Effector memory CD8-positive, alpha-beta T cell (primary cell): ENCODE measurements at regions not wholly inside any gene's neighbourhood (a gene's known extent, or its start where the extent isn't known, plus 50 kb on each side); places are given as distances from the start of the nearest gene placed in this dataset.
"Not testable (repeated sequence)": the region's sequence is repeated elsewhere in the genome, so short reads cannot be mapped to it uniquely, and the experiment has no call there.

Source experiments
- ATAC-seq: fragments of 150-1000 bp; cut with Tn5 transposase; replicated peaks from 2 replicates; pipeline ENCODE4 v1.10.0; 2021; ENCODE audit warnings: mild to moderate bottlenecking, moderate library complexity
- DNase-seq, 3 experiments: peaks; one replicate each; pipeline ENCODE4 v3.0.0; 2021
- H3K27ac Mint-ChIP-seq, 2 donors: one replicate each; pipeline ENCODE4 v1.8.0; 2022; ENCODE audit warnings: mild to moderate bottlenecking in 2 of 2, mixed read lengths in 2 of 2, moderate library complexity in 2 of 2
- H3K27me3 Mint-ChIP-seq, 2 donors: one replicate each; pipeline ENCODE4 v1.8.0; 2022; ENCODE audit warnings: mixed read lengths in 2 of 2
- H3K36me3 Mint-ChIP-seq: one replicate; pipeline ENCODE4 v1.8.0; 2022; ENCODE audit warnings: mild to moderate bottlenecking, moderate library complexity, mixed read lengths; ENCODE audit not compliant: insufficient read depth
- H3K4me1 Mint-ChIP-seq, 2 donors: one replicate each; pipeline ENCODE4 v1.8.0; 2022; ENCODE audit warnings: low read depth in 2 of 2, mixed read lengths in 2 of 2
- H3K4me3 Mint-ChIP-seq, 2 donors: one replicate each; pipeline ENCODE4 v1.8.0; 2022; ENCODE audit warnings: mild to moderate bottlenecking in 2 of 2, mixed read lengths in 2 of 2, moderate library complexity in 2 of 2
- H3K9me3 Mint-ChIP-seq, 2 donors: one replicate each; pipeline ENCODE4 v1.8.0; 2022; ENCODE audit warnings: mixed read lengths in 2 of 2

GRCh38 chr6:105518993-105519392 lies 116.1 kb upstream of the PREP start:
- not testable (repeated sequence) for H3K9me3 Mint-ChIP-seq, H3K27ac Mint-ChIP-seq

GRCh38 chr6:105515054-105515453 lies 112.2 kb upstream of the PREP start:
- H3K36me3 Mint-ChIP-seq: no peaks in the 10 kb centered on the region
- H3K4me1 Mint-ChIP-seq: peaks cover 0 to 3% of the 10 kb centered on the region in 2 donors
- DNase-seq (no peak), ATAC-seq (no peak)
- H3K4me3 Mint-ChIP-seq: no peak overlapping the region
- H3K27me3 Mint-ChIP-seq: peaks cover 0 to 2% of the 10 kb centered on the region in 2 donors
- peaks cover 6% of the 10 kb centered on the region in 2 donors for H3K9me3 Mint-ChIP-seq
- no peak overlapping the region for H3K27ac Mint-ChIP-seq

More at GRCh38 chr6:105518993-105519392, 116.1 kb upstream of the PREP start:
- H3K27me3 Mint-ChIP-seq, H3K4me3 Mint-ChIP-seq, ATAC-seq, H3K36me3 Mint-ChIP-seq, DNase-seq, H3K4me1 Mint-ChIP-seq: not testable (repeated sequence)

- H3K4me1 Mint-ChIP-seq: peaks cover 0 to 5% of the 10 kb centered on the region in 2 donors
- no peak for ATAC-seq
- no peak overlapping the region for H3K27ac Mint-ChIP-seq
- peaks cover 6% of the 10 kb centered on the region in 2 donors for H3K9me3 Mint-ChIP-seq
- H3K27me3 Mint-ChIP-seq: peaks cover 0 to 7% of the 10 kb centered on the region in 2 donors
- no peak overlapping the region for H3K4me3 Mint-ChIP-seq
- no peaks in the 10 kb centered on the region for H3K36me3 Mint-ChIP-seq
- no peak for DNase-seq
Observed at GRCh38 chr6:105514306-105514705, 111.4 kb upstream of the PREP start.

GRCh38 chr6:105511639-105512038 lies 108.8 kb upstream of the PREP start:
- Mint-ChIP-seq H3K4me1 (peaks cover 0 to 5% of the 10 kb centered on the region in 2 donors), H3K36me3 (no peaks in the 10 kb centered on the region), H3K27me3 (peaks cover 0 to 7% of the 10 kb centered on the region in 2 donors), H3K9me3 (no peaks in the 10 kb centered on the region), H3K4me3 (no peak overlapping the region), H3K27ac (no peak overlapping the region)
- DNase-seq: no peak
- no peak for ATAC-seq

- Mint-ChIP-seq H3K36me3 (no peaks in the 10 kb centered on the region), H3K27ac (no peak overlapping the region), H3K4me1 (peaks cover 0 to 5% of the 10 kb centered on the region in 2 donors), H3K4me3 (no peak overlapping the region), H3K27me3 (peaks cover 0 to 7% of the 10 kb centered on the region in 2 donors), H3K9me3 (no peaks in the 10 kb centered on the region)
- DNase-seq (no peak), ATAC-seq (no peak)
Observed at GRCh38 chr6:105510746-105511145, 107.9 kb upstream of the PREP start.

GRCh38 chr6:105509506-105510331 lies 106.8 kb upstream of the PREP start:
- Mint-ChIP-seq H3K4me3 (no peak overlapping the region), H3K27me3 (peaks cover 0 to 7% of the 10 kb centered on the region in 2 donors), H3K27ac (peak overlapping the region in 1 of 2 donors; percentile 38), H3K4me1 (peaks cover 0 to 5% of the 10 kb centered on the region in 2 donors), H3K9me3 (no peaks in the 10 kb centered on the region), H3K36me3 (no peaks in the 10 kb centered on the region)
- DNase-seq: no peak
- ATAC-seq: no peak

- no peak for DNase-seq
- H3K27ac Mint-ChIP-seq: no peak overlapping the region
- H3K9me3 Mint-ChIP-seq: no peaks in the 10 kb centered on the region
- peaks cover 0 to 5% of the 10 kb centered on the region in 2 donors for H3K4me1 Mint-ChIP-seq
- ATAC-seq: no peak
- H3K27me3 Mint-ChIP-seq: peaks cover 0 to 7% of the 10 kb centered on the region in 2 donors
- no peak overlapping the region for H3K4me3 Mint-ChIP-seq
- H3K36me3 Mint-ChIP-seq: no peaks in the 10 kb centered on the region
Observed at GRCh38 chr6:105507811-105508210, 104.9 kb upstream of the PREP start.

- Mint-ChIP-seq H3K27me3 (peaks cover 0 to 2% of the 10 kb centered on the region in 2 donors), H3K4me1 (no peaks in the 10 kb centered on the region), H3K4me3 (no peak overlapping the region), H3K9me3 (no peaks in the 10 kb centered on the region), H3K36me3 (no peaks in the 10 kb centered on the region), H3K27ac (no peak overlapping the region)
- ATAC-seq (no peak), DNase-seq (no peak)
Observed at GRCh38 chr6:105504706-105505105, 101.8 kb upstream of the PREP start.

- no peak for DNase-seq
- no peak overlapping the region for H3K4me3 Mint-ChIP-seq
- no peaks in the 10 kb centered on the region for H3K27me3 Mint-ChIP-seq
- ATAC-seq: no peak
- no peak overlapping the region for H3K27ac Mint-ChIP-seq
- H3K4me1 Mint-ChIP-seq: no peaks in the 10 kb centered on the region
- H3K9me3 Mint-ChIP-seq: no peaks in the 10 kb centered on the region
- no peaks in the 10 kb centered on the region for H3K36me3 Mint-ChIP-seq
Observed at GRCh38 chr6:105503641-105504040, 100.8 kb upstream of the PREP start.

- ATAC-seq: no peak
- Mint-ChIP-seq H3K4me3 (no peak overlapping the region), H3K4me1 (no peaks in the 10 kb centered on the region), H3K9me3 (no peaks in the 10 kb centered on the region), H3K27me3 (no peaks in the 10 kb centered on the region), H3K27ac (no peak overlapping the region), H3K36me3 (no peaks in the 10 kb centered on the region)
- no peak for DNase-seq
Observed at GRCh38 chr6:105501826-105502344, 99.0 kb upstream of the PREP start.

GRCh38 chr6:105501246-105501645 lies 98.4 kb upstream of the PREP start:
- Mint-ChIP-seq H3K36me3 (no peaks in the 10 kb centered on the region), H3K27me3 (no peaks in the 10 kb centered on the region), H3K9me3 (no peaks in the 10 kb centered on the region), H3K27ac (no peak overlapping the region), H3K4me3 (no peak overlapping the region), H3K4me1 (no peaks in the 10 kb centered on the region)
- DNase-seq (no peak), ATAC-seq (no peak)

GRCh38 chr6:105500693-105501092 lies 97.8 kb upstream of the PREP start:
- Mint-ChIP-seq H3K4me3 (no peak overlapping the region), H3K9me3 (no peaks in the 10 kb centered on the region), H3K36me3 (no peaks in the 10 kb centered on the region), H3K27ac (no peak overlapping the region), H3K4me1 (no peaks in the 10 kb centered on the region), H3K27me3 (no peaks in the 10 kb centered on the region)
- DNase-seq (no peak), ATAC-seq (no peak)

GRCh38 chr6:105499931-105500330 lies 97.0 kb upstream of the PREP start:
- Mint-ChIP-seq H3K27me3 (no peaks in the 10 kb centered on the region), H3K27ac (no peak overlapping the region), H3K4me3 (no peak overlapping the region), H3K4me1 (no peaks in the 10 kb centered on the region), H3K36me3 (no peaks in the 10 kb centered on the region), H3K9me3 (no peaks in the 10 kb centered on the region)
- ATAC-seq (no peak), DNase-seq (no peak)

- H3K36me3 Mint-ChIP-seq: no peaks in the 10 kb centered on the region
- DNase-seq (no peak), ATAC-seq (no peak)
- H3K4me3 Mint-ChIP-seq: no peak overlapping the region
- no peak overlapping the region for H3K27ac Mint-ChIP-seq
- no peaks in the 10 kb centered on the region for H3K27me3 Mint-ChIP-seq
- no peaks in the 10 kb centered on the region for H3K4me1 Mint-ChIP-seq
- no peaks in the 10 kb centered on the region for H3K9me3 Mint-ChIP-seq
Observed at GRCh38 chr6:105499136-105499870, 96.4 kb upstream of the PREP start.
